ENCODE measurements at regions not wholly inside any gene's neighbourhood (a gene's known extent, or its start where the extent isn't known, plus 50 kb on each side); places are given as distances from the start of the nearest gene placed in this dataset.

GRCh38 chr15:91482799-91483198 lies 370.7 kb upstream of the SLCO3A1 start:
- TF ChIP-seq ZBTB7A (IDR thresholded peaks at IDR 0.05; ENCODE audit: low read depth) = no peak
- TF ChIP-seq CREB1 (IDR thresholded peaks at IDR 0.05; ENCODE audit: low read depth) = no peak
- no peak for TF ChIP-seq EP300 (IDR thresholded peaks at IDR 0.05; ENCODE audit: borderline replicate concordance)
- TF ChIP-seq MAX (IDR thresholded peaks at IDR 0.05) = no peak
- no peak for TF ChIP-seq EGR1 (IDR thresholded peaks at IDR 0.05)
- no peak for TF ChIP-seq TCF12 (IDR thresholded peaks at IDR 0.05; ENCODE audit: low read depth)
- TF ChIP-seq YY1 (IDR thresholded peaks at IDR 0.05; ENCODE audit: low read depth) = no peak
- no peak for TF ChIP-seq FOXM1 (IDR thresholded peaks at IDR 0.05; ENCODE audit: borderline replicate concordance, low read depth)
- TF ChIP-seq CEBPB (IDR thresholded peaks at IDR 0.05) = no peak
